Left ventricle myocardium superior (tissue), 1 donor: ENCODE measurements at regions not wholly inside any gene's neighbourhood (a gene's known extent, or its start where the extent isn't known, plus 50 kb on each side); places are given as distances from the start of the nearest gene placed in this dataset.
A peak's percentile ranks its signal among the peaks of the same experiment; 100 is the strongest.

ENCODE experiments used
- ATAC-seq: fragments of 200-7000 bp; cut with Tn5 transposase; one replicate; pipeline ENCODE4 v1.9.1; 2020; ENCODE audit warnings: mild to moderate bottlenecking, moderate library complexity
- DNase-seq: peaks from one replicate; pipeline ENCODE4 v3.0.0-alpha.2; 2020
- intact Hi-C: fragments of 100-400 bp; cut with micrococcal nuclease; formaldehyde crosslinking; loops from one replicate; pipeline ENCODE4 v1.11.0; 2022
- donor health status: DM: no; HTN: yes; CAD: no; lungs with severe emphysema.

DNA sequence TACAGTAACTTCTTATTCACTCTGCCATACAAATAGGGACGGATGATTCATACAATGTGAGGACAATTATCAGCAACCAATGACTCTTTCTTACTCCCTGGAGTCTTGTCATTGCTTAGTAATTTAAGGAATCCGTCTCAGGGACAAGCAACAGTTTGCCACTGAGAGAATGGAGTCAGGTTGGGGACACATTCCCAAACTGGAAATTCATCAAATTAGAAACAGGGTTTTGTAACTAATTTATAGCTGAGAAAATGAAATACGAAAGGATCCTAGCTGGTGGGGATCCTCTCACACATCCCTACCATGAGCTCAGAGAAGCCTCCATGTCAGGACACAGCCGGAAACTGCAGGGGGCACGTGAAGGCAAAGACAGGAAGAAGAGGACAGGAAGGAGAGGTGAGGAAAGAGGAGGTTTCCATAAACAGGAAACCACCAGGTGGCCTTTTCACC is 50.4 kb upstream of the KDR start:
- intact Hi-C loops = no loop called here
- ATAC-seq (no peak), DNase-seq (no peak)

GRCh38 chr4:55176497-55176896 is 51.1 kb upstream of the KDR start:
- intact Hi-C loops = no loop called here
- ATAC-seq (no peak), DNase-seq (no peak)

DNA sequence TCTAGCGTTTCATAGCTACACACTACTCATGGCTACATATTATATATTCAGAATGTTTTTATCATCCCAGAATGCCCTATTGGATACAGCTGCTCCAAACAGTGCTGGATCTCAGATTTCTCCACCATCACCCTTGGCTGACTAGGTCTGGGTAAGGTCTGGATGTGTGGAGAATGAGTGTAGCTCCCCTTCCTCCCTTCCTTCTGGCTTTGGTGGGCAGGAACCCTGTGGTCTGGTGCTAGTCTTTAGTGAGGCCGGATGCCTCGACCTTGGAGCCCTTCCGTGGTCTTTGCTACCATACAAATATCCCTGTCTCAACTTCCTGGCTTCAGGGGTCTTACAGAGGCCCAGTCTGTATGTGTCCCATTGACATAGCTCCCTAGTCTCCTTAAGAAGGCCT is 52.1 kb upstream of the KDR start:
- DNase-seq (no peak), ATAC-seq (no peak)
- intact Hi-C loops = no loop called here

DNA sequence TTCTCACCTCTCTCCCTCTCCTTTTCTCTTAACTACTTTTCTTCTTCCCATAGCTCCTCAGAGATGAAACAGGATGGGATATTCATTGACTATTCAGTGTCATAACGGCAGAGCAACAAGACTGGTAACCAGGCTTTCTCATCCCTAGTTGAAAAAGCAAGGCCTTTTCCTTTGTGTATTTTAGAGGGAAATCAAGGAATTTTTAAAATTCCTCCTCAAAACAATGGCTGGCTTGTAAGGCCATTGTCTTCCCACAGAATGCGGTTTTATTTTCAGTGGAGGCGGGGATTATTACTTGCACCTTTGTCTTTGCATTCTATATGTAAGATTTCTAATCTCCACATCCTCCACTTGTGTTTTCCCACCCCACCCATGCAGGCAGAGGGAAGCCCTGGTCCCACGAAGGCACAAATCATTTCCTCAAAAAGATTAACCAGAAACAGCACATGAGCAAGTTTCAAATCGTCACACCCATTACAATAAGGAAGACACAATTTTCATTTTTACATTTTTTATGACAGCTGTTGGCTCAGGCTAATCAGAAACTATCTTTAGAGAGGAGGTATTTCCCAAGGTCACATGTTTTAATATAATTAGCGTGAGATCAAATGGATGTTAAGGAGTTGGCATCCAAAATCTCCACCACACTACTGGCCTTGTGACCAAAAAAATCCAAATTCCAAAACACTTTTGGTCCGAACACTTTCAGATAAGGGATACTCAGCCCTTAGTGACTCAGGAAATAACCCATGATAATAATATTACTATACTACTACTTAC is 53.0 kb upstream of the KDR start:
- ATAC-seq = peak; percentile 27
- DNase-seq = no peak
- intact Hi-C loops = no loop called here

GRCh38 chr4:55181010-55182005 is 55.9 kb upstream of the KDR start:
- intact Hi-C loops = no loop called here
- no peak for DNase-seq
- no peak for ATAC-seq

DNA sequence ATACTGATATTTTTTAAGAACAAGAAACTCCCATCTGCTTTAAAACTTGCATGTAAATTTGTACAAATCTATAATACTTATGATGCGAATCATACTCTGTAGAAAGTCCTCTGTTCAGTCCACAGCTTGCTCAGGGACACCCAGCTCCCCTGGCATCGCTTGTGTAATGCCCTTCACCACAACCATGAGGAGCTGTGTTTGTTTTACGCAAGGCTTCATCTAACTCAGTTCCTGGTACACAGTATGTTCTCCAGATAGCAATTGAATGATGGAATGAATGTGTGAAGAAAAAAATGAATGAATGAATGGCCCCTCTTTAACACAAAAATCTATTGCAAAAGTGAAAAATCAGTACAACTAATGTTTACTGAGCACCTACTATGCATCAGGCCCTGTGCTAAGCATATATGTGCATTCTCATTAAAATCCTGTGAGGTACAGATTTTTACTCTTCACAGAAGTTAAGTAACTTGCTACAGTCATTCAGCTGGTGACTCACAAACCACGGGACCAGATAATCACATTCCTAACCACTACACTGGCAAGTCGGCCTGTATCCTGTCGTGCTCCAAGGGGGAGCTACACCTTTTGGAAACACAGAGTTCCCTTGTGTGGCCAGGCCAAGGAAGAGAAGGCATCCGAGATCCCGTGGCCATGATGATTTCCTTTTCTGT is 58.7 kb upstream of the KDR start:
- ATAC-seq (peak; percentile 46), DNase-seq (no peak)
- intact Hi-C loops = no loop called here

GRCh38 chr4:55184600-55185523 is 59.5 kb upstream of the KDR start:
- intact Hi-C loops = no loop called here
- ATAC-seq (peak; percentile 87), DNase-seq (peak; percentile 41)

DNA sequence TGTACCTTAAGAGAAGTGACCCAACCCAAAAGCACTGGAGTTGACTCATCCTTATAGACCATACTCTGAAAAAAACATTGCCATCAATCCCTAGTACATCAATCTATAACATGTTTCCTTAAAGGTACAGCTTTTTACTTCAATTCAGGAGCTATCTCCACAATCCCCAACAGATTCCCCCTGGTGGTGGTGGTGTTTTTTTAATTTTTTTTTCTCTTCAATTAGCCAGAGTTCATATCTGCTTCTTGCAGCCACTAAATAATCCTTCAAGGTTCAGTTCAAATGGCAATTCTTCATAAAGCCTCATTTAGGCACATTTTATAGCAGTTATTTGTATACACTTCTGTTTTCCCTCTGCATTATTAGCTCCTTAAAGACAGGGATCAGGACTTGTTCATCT is 60.7 kb upstream of the KDR start:
- no peak for DNase-seq
- intact Hi-C loops = no loop called here
- ATAC-seq = no peak

GRCh38 chr4:55186700-55187099 is 61.3 kb upstream of the KDR start:
- DNase-seq (no peak), ATAC-seq (no peak)
- intact Hi-C loops = no loop called here

DNA sequence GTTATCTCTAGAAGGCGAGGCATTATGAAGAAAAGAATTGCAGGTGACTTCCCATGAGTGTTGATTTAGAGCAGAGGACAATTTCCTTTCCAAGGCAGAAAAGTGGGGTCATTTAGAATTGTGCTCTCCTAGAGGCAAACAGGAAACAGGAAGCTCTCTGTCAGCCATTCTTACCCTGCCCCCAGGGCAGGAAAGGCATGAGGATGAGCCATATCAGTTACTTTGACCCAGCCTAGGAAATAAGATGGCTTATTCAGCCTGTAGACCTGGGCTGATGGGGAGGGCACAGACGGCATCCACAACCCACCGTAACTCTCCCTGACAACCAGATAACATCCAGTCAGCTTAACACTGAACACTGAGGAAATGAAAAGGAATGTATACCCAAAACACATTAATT is 88.8 kb upstream of the KDR start:
- intact Hi-C loops = no loop called here
- no peak for ATAC-seq
- DNase-seq = no peak

DNA sequence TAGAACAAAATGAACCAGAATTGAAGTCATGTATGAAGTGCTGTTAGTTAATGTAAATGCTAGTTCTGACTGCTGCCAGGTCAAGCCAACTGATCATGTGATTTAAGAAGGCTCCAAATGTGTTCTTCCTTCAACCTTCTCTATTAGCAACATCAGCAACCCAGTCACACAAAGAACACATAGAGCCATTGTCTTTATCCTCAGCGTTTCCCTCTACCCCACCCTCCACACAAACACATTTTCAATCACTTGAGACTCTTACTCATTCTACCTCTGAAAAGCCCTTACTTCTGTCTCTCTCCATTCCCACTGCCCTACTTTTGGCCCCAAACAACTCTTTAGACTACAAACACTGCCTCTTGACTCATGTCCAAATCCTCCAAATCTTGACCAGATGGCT is 89.7 kb upstream of the KDR start:
- DNase-seq (no peak), ATAC-seq (no peak)
- intact Hi-C loops = no loop called here

DNA sequence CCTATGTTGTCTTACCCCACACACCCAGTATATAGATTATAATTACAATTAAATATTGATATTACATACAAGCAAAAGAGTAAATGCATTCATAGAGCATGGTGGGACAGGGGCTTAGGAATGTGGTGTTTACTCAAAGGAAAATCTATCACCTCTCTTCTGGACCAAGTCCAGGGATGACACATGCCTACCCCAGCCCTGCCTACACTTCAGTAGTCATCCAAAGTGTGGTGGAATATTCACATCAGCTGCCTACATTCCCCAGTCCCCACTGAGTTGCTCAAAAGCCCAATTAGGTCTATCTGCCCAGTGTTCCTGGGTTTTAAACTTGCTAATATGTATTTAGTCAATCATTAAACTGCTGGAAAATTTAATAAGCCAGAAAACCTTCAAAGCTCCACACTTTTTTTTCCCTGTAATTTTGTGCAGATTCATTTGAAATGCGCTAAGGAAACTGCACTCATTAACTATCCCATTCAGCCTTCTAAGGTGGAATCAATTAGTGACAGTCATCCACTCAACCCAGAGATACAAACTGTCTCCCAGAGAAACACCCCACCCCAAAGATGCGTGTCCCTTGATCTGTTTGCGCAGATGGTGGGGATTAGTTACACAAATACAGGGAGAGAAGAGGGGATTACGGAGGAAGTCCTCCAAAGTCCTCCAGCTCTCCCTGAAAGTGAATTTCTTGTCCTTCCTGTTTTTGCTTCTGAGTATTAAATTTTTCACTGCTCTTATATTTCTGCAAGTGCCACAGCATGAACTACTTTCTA is 91.7 kb upstream of the KDR start:
- no peak for ATAC-seq
- no peak for DNase-seq
- intact Hi-C loops = no loop called here

- ATAC-seq (no peak), DNase-seq (no peak)
- intact Hi-C loops = no loop called here
These were observed 92.6 kb upstream of the KDR start for GRCh38 chr4:55218041-55218440.

DNA sequence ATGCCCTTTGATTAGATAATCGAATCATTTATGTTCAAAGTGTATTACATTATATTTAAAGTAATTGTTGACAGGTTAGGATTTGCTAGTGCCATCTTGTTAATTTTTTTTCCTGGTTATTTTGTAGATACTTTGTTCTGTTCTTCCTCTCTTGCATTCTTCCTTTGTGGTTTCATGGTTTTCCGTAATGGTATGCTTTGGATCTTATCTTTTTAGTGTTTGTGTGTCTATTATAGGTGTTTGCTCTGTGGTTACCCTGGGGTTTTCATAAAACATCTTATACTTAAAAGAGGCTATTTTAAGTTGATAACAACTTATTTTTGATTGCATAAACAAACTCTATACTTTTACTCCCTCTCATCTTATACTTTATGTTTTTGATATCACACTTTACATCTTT is 108.2 kb upstream of the SRD5A3 start:
- no peak for ATAC-seq
- no peak for DNase-seq
- intact Hi-C loops = no loop called here

DNA sequence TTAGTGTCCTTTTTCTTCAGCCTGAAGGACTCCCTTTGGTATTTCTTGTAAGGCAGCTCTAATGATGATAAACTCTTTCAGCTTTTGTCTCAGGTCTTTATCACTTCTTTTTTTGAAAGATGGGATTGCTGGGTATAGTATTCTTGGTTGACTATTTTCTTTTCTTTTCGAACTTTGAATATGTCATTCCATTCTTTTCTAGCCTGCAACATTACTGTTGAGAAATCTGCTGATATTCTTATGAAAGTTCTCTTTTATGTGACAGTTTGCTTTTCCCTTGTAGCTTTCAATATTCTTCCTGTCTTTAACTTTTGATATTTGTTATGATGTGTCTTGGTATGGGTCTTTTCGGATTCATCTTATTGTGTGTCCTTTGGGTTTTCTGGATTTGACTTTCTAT is 107.6 kb upstream of the SRD5A3 start:
- ATAC-seq (no peak), DNase-seq (no peak)
- intact Hi-C loops = no loop called here

DNA sequence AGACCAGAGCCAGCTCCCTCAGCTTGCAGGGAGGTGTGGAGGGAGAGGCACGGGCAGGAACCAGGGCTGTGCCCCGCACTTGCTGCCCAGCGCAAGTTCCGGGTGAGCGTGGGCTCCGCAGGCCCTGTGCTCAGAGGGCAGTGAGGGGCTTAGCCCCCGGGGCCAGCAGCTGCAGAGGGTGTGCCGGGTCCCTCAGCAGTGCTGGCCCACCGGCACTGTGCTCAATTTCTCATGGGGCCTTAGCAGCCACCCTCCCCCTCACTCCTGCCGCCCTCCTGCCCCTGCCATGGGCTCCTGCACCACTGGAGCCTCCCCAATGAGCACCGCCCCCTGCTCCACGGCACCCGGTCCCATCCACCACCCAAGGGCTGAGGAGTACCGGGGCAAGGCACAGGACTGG is 104.6 kb upstream of the SRD5A3 start:
- ATAC-seq (no peak), DNase-seq (no peak)
- intact Hi-C loops = no loop called here

GRCh38 chr4:55242506-55242905 is 103.5 kb upstream of the SRD5A3 start:
- DNase-seq = no peak
- intact Hi-C loops = no loop called here
- no peak for ATAC-seq

DNA sequence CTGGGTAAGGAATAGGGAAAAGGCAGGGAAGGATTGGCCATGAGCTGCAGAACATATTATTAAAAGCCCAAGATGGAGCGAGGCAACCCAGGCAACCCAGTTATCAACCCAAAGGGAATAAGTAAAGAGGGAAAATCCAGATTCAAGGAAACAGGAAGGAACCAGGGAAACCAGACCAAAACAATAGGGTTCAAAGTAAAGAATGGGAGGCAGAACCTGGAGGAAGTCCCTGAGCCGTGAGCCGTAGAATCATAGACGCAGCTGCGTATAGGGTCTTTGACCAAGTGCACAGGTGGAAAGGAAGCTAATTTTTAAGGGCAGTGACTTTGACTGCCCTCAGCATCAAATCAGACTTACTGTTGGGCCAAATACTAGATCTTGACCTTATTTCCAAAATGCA is 98.5 kb upstream of the SRD5A3 start:
- no peak for ATAC-seq
- intact Hi-C loops = no loop called here
- no peak for DNase-seq
